ENCODE measurements at regions not wholly inside any gene's neighbourhood (a gene's known extent, or its start where the extent isn't known, plus 50 kb on each side); places are given as distances from the start of the nearest gene placed in this dataset.
"Not testable (repeated sequence)": the region's sequence is repeated elsewhere in the genome, so short reads cannot be mapped to it uniquely, and the experiment has no call there.

- H3K9me3 Mint-ChIP-seq, DNase-seq, H3K27me3 Mint-ChIP-seq, H3K27ac Mint-ChIP-seq, H3K4me3 Mint-ChIP-seq, H3K4me1 Mint-ChIP-seq, ATAC-seq: not testable (repeated sequence)
Observed at GRCh38 chr1:120290105-120290504, 113.8 kb upstream of the SEC22B start.

DNA sequence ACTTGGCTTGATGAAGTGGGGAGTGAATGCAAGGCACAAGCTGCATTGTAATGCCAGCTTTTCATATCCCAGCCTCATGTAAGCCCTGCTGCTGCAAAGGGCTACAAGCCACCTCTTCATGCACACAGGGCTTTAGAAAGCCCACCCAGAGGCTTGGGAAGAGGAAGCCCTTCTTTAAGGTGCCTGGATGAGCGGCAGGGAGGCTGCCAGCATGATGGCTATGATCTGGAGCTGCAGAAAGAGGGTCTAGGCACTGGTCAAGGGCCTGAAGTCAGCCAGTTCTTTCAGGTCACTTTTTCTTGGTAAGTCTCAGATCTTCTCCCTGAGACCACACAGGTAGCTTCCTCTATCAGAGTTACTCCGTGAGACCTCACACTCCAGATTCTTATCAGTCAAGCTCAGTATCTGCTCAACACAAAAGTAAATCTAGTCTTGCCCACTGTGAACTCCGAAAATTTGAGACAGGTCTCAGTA is 113.3 kb upstream of the SEC22B start:
- not testable (repeated sequence) for H3K4me3 Mint-ChIP-seq, H3K27me3 Mint-ChIP-seq, DNase-seq, H3K9me3 Mint-ChIP-seq, H3K27ac Mint-ChIP-seq, H3K4me1 Mint-ChIP-seq
- ATAC-seq = peak; percentile 46

DNA sequence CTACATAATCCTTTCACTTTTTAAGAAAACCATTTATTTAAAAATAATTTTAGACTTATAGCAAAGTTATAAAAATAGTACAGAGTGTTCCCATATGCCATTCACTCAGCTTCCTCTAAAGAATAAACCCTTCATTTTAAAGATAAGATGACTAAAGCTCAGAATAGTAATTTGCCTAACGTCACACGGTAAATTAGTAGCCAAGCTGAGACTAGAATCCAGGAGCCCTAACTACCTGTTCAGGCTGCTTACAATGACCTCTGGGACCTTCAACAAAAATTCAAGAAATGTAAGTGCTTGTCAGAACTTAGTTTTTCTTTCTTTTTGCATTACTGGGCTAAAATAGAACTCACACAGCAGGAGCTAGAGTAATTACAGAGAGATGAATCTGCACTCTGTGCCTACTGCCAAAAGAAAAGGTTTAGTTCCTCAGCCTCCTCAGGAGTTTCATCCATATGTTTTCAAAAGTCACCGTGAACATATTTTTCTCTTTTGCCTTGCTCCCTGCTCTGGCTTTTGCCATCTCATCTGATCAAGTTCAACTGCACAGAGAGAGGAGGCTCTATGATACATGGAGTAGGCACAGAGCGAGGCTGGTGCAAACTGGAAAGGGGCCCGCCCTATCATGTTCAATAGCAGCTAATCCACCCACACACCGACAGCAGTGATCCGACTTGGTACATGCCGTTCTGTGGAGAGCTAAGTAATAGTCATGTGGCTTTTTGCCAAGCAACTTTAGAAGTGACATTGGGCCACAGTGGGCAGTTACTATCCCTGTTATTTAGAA is 112.7 kb upstream of the SEC22B start:
- H3K4me1 Mint-ChIP-seq, H3K27ac Mint-ChIP-seq, H3K4me3 Mint-ChIP-seq, H3K27me3 Mint-ChIP-seq, H3K9me3 Mint-ChIP-seq, DNase-seq: not testable (repeated sequence)
- peak; percentile 77 for ATAC-seq

- H3K9me3 Mint-ChIP-seq, DNase-seq: not testable (repeated sequence)
- ATAC-seq = peak; percentile 82
Observed at GRCh38 chr1:120288167-120288566, 111.8 kb upstream of the SEC22B start.

GRCh38 chr1:120282744-120283464 is 106.6 kb upstream of the SEC22B start:
- not testable (repeated sequence) for H3K4me1 Mint-ChIP-seq, ATAC-seq, H3K9me3 Mint-ChIP-seq, H3K4me3 Mint-ChIP-seq, H3K27ac Mint-ChIP-seq, H3K27me3 Mint-ChIP-seq, DNase-seq

More at GRCh38 chr1:120288167-120288566, 111.8 kb upstream of the SEC22B start:
- H3K27me3 Mint-ChIP-seq, H3K4me3 Mint-ChIP-seq, H3K4me1 Mint-ChIP-seq, H3K27ac Mint-ChIP-seq: not testable (repeated sequence)

DNA sequence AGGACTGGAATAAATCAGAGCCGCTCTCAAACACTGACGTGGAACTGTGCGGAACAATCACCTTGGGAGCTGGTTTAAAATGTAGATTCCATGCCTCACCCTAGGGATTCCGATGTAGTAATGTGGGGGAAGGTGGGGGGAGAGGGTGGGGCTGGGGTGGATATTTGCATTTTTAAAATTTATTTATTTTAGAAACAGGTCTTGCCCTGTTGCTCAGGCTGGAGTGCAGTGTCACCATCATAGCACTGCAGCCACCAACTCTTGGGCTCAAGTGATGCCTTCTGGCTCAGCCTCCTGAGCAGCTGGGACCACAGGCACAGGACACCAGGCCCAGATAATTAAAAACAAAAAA is 101.9 kb upstream of the SEC22B start:
- not testable (repeated sequence) for DNase-seq, H3K27ac Mint-ChIP-seq, H3K9me3 Mint-ChIP-seq, ATAC-seq, H3K27me3 Mint-ChIP-seq, H3K4me3 Mint-ChIP-seq, H3K4me1 Mint-ChIP-seq

DNA sequence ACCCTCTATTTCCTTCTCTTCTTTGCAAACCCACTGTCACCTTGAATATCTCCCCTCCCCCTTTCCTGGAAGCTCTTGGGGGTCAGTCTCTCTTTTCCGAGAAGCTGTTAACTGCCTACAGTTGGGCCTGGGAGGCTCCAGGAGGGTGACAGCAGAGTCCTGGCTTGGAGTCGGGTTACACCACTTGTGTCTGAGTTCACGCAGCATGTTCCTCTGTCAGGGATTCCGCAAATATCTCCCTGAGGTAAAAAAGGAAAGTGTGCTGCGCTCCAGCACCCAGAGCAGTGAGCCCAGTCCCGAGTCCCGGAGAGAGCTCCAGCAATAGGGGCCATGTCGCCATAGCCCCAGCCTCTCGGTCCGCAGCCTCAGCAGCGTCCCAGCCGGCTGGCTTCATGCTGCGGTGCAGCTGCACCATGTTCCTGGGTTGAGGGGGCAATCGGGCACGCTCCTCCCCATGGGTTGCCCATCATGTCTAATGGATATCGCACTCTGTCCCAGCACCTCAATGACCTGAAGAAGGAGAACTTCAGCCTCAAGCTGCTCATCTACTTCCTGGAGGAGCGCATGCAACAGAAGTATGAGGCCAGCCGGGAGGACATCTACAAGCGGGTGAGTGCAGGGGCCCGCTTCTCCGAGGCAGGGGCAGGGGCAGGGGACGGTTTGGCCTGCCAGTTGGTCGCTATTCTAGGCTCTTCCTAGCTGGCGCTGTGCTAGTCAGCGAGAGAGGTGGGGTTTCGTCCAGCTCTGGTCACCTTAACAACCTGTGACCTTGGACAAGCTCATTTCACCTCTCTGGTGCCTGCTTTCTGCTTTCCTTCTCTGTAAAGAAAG is 101.3 kb upstream of the SEC22B start:
- H3K9me3 Mint-ChIP-seq, DNase-seq, H3K4me3 Mint-ChIP-seq, H3K4me1 Mint-ChIP-seq, H3K27me3 Mint-ChIP-seq, H3K27ac Mint-ChIP-seq, ATAC-seq: not testable (repeated sequence)

DNA sequence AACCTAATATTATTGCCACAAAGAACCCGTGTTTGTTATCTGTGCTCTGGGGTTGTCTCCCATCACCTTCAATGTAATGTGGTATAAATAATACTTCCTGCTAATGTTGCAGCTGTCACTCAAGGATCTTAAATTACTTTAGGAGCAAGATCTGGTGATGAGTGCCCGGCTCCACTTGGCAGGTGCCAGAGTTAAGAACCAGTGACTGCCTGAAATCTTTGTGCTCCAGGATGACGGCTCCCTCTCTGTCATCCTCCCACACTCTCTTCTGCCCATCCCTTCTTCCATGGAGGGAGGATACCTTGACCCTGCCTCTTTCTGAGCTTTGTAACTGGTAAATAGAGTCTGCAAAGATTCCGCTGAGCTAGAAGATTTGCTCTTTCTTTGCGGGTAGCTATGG is 100.4 kb upstream of the SEC22B start:
- not testable (repeated sequence) for ATAC-seq, H3K4me3 Mint-ChIP-seq, H3K9me3 Mint-ChIP-seq, H3K4me1 Mint-ChIP-seq, DNase-seq, H3K27ac Mint-ChIP-seq, H3K27me3 Mint-ChIP-seq

GRCh38 chr1:120274438-120274837 is 98.1 kb upstream of the SEC22B start:
- not testable (repeated sequence) for ATAC-seq, H3K27ac Mint-ChIP-seq, H3K4me3 Mint-ChIP-seq, H3K4me1 Mint-ChIP-seq, H3K9me3 Mint-ChIP-seq, H3K27me3 Mint-ChIP-seq, DNase-seq

DNA sequence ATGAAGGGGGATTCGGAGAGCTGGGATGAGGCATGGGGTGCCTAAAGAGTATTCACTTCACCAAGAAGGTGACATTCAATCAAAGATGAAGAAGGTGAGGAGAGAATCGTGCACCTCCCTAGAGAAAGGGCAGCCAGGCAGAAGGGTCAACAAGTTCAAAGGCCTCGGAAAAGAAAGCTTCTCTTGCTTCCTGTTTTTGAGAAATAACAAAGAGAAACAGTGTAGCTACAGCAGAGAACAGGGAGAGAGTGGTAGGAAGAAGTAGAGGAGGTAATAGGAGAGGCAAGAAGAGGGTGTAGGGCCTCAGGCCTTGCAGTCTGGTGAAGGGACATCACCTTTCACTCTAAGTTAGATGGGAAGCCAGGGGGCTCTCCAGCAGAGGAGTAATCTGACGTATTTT is 97.0 kb upstream of the SEC22B start:
- ATAC-seq, H3K4me1 Mint-ChIP-seq, H3K4me3 Mint-ChIP-seq, H3K27me3 Mint-ChIP-seq, H3K9me3 Mint-ChIP-seq, DNase-seq: not testable (repeated sequence)
- peak overlapping the region in 1 of 2 donors; percentile 76 for H3K27ac Mint-ChIP-seq

GRCh38 chr1:120272242-120272641 is 95.9 kb upstream of the SEC22B start:
- ATAC-seq, DNase-seq, H3K4me1 Mint-ChIP-seq, H3K27me3 Mint-ChIP-seq, H3K4me3 Mint-ChIP-seq, H3K9me3 Mint-ChIP-seq, H3K27ac Mint-ChIP-seq: not testable (repeated sequence)

DNA sequence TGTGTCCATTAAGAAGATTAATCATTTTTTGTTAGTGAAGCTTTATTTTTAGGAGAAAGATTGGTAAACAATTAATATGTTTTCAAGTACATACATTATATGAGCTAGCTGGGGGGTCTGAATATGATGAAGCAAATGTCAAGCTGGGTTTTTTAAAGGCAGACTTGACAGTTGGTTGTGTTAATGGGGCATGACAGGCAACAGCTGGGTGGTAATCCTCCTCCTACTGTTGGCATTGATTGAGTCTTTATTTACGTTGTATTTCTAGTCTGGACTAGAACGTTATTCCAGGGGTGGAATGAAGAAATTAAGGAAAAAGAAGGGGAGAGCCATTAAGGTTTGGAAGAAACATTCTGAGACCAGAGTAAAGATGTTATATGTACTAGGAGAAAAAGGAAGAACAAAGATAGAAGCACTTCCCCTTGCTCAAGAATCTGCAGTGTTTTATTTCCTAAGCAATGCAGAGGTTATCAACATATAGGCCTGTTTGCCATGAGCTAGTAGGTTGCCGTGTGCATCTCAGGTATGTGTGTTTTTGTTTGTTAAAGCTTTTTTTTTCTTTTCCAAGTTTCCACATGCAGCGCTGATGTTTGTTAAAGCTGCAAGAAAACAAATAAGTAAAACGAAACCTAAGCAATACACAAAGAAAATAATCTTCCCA is 95.4 kb upstream of the SEC22B start:
- H3K4me3 Mint-ChIP-seq, H3K9me3 Mint-ChIP-seq, ATAC-seq, H3K27me3 Mint-ChIP-seq, H3K27ac Mint-ChIP-seq, H3K4me1 Mint-ChIP-seq, DNase-seq: not testable (repeated sequence)

DNA sequence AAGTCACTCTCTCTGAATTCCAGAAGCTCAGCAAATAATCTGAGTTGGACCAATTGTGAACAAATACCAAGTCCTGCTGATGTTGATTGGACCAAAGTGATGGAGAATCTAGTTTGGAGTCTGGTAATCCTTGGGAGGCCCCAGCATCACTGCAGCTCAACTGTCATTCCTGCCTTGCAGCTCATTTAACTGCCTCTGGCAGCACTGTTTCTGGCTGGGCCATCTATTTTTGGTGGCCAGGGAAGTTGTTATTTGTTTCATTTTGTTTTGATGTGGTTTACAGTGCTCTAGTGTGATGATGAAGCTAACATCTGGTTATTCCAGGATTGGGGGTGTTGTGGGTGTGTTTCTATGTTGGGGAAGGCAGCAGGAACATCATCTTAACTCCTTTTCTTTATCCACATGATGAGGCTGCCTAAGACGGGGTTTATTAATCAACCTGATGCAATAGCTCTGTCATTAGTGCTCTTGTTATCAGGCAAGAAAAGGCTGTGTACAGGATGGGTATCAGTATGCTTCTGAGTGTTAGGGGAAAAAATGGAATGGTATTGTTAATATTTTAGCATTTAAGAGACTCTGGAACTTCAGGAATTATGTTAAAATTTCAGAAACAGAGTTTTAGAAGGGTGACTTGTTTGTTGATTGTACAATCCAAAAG is 91.7 kb upstream of the SEC22B start:
- not testable (repeated sequence) for DNase-seq, ATAC-seq, H3K4me1 Mint-ChIP-seq, H3K4me3 Mint-ChIP-seq, H3K27me3 Mint-ChIP-seq, H3K9me3 Mint-ChIP-seq, H3K27ac Mint-ChIP-seq

- H3K4me1 Mint-ChIP-seq, DNase-seq, H3K9me3 Mint-ChIP-seq, ATAC-seq, H3K27ac Mint-ChIP-seq, H3K27me3 Mint-ChIP-seq, H3K4me3 Mint-ChIP-seq: not testable (repeated sequence)
Observed at GRCh38 chr1:120264564-120264963, 88.2 kb upstream of the SEC22B start.
